Adrenal gland (tissue), 5 donors: ENCODE measurements at regions not wholly inside any gene's neighbourhood (a gene's known extent, or its start where the extent isn't known, plus 50 kb on each side); places are given as distances from the start of the nearest gene placed in this dataset.

Experiments used
- CTCF ChIP-seq, 6 experiments: fragments of 450-650 bp in 4 of 6; fragments of 200-600 bp in 2 of 6; sonication (generic) in 1 of 6; IDR thresholded peaks; 1 replicate in 5 of 6; 2 replicates in 1 of 6; pipeline versions ENCODE4 v1.5.1 to v1.8.0; 2016 to 2021; ENCODE audit warnings: antibody characterized with exemption in 6 of 6, mild to moderate bottlenecking in 2 of 6, moderate library complexity in 1 of 6
- POLR2A ChIP-seq, 2 donors: fragments of 450-650 bp; IDR thresholded peaks; one replicate each; pipeline ENCODE4 v1.6.1; 2017; ENCODE audit warnings: antibody characterized with exemption in 2 of 2, mild to moderate bottlenecking in 2 of 2, moderate library complexity in 1 of 2
- donor health status: DM: no; HTN: no; CAD: no.

GRCh38 chr6:132021552-132022375 is 70.6 kb upstream of the CCN2 start:
- TF ChIP-seq CTCF (IDR thresholded peaks at IDR 0.05) (no peak), POLR2A (IDR thresholded peaks at IDR 0.05) (no peak)
